BLaER1 (cell line): ENCODE measurements at regions not wholly inside any gene's neighbourhood (a gene's known extent, or its start where the extent isn't known, plus 50 kb on each side); places are given as distances from the start of the nearest gene placed in this dataset.

ENCODE experiments used
- H3K27ac ChIP-seq: shearing (Covaris generic); formaldehyde crosslinking; 2 replicates; pipeline ENCODE4 v1.8.1; 2022
- H3K27me3 ChIP-seq: shearing (Covaris generic); formaldehyde crosslinking; 2 replicates; pipeline ENCODE4 v1.8.1; 2022
- H3K36me3 ChIP-seq: shearing (Covaris generic); formaldehyde crosslinking; 2 replicates; pipeline ENCODE4 v1.8.1; 2022
- H3K4me1 ChIP-seq: shearing (Covaris generic); formaldehyde crosslinking; 2 replicates; pipeline ENCODE4 v1.8.1; 2022
- H3K4me2 ChIP-seq: shearing (Covaris generic); formaldehyde crosslinking; 2 replicates; pipeline ENCODE4 v1.8.1; 2022
- H3K4me3 ChIP-seq: shearing (Covaris generic); formaldehyde crosslinking; 2 replicates; pipeline ENCODE4 v1.8.1; 2022
- H3K9ac ChIP-seq: shearing (Covaris generic); formaldehyde crosslinking; 2 replicates; pipeline ENCODE4 v1.8.1; 2022
- H3K9me3 ChIP-seq: shearing (Covaris generic); formaldehyde crosslinking; 2 replicates; pipeline ENCODE4 v1.8.1; 2022
- H4K20me1 ChIP-seq: shearing (Covaris generic); formaldehyde crosslinking; 2 replicates; pipeline ENCODE4 v1.8.1; 2022
- Cebpa-rat ChIP-seq: shearing (Covaris generic); IDR thresholded peaks from 2 replicates; pipeline ENCODE4 v1.8.1; 2022

- H3K27me3 ChIP-seq, result no peaks in the 10 kb centered on the region
- TF ChIP-seq Cebpa-rat, result no peak
- no peak overlapping the region for H3K9ac ChIP-seq
- H3K9me3 ChIP-seq, result peaks cover 21% of the 10 kb centered on the region
- peaks cover 23% of the 10 kb centered on the region for H3K4me1 ChIP-seq
- no peak overlapping the region for H3K4me2 ChIP-seq
- H3K36me3 ChIP-seq, result no peaks in the 10 kb centered on the region
- H4K20me1 ChIP-seq, result no peaks in the 10 kb centered on the region
- no peak overlapping the region for H3K4me3 ChIP-seq
- H3K27ac ChIP-seq, result no peak overlapping the region
Observed at GRCh38 chr20:6509374-6509773, 258.1 kb upstream of the BMP2 start.

GRCh38 chr20:6506906-6507305, 260.6 kb upstream of the BMP2 start:
- no peaks in the 10 kb centered on the region for H3K36me3 ChIP-seq
- H3K27ac ChIP-seq, result no peak overlapping the region
- H3K9me3 ChIP-seq, result peaks cover 11% of the 10 kb centered on the region
- H3K4me1 ChIP-seq, result peaks cover 14% of the 10 kb centered on the region
- no peaks in the 10 kb centered on the region for H4K20me1 ChIP-seq
- H3K9ac ChIP-seq, result no peak overlapping the region
- no peak for TF ChIP-seq Cebpa-rat
- no peak overlapping the region for H3K4me3 ChIP-seq
- H3K4me2 ChIP-seq, result no peak overlapping the region
- no peaks in the 10 kb centered on the region for H3K27me3 ChIP-seq

GRCh38 chr20:6504826-6505225, 262.7 kb upstream of the BMP2 start:
- Histone ChIP-seq H3K4me1 (no peaks in the 10 kb centered on the region), H3K4me2 (no peak overlapping the region), H3K27ac (no peak overlapping the region), H3K4me3 (no peak overlapping the region), H3K9ac (no peak overlapping the region), H3K9me3 (peaks cover 9% of the 10 kb centered on the region), H3K36me3 (no peaks in the 10 kb centered on the region), H4K20me1 (no peaks in the 10 kb centered on the region), H3K27me3 (no peaks in the 10 kb centered on the region)
- TF ChIP-seq Cebpa-rat, result no peak

- Histone ChIP-seq H3K9ac (no peak overlapping the region), H4K20me1 (no peaks in the 10 kb centered on the region), H3K4me1 (no peaks in the 10 kb centered on the region), H3K4me2 (no peak overlapping the region), H3K36me3 (no peaks in the 10 kb centered on the region), H3K27ac (no peak overlapping the region), H3K4me3 (no peak overlapping the region), H3K9me3 (peaks cover 3% of the 10 kb centered on the region), H3K27me3 (no peaks in the 10 kb centered on the region)
- no peak for TF ChIP-seq Cebpa-rat
Observed at GRCh38 chr20:6504179-6504578, 263.3 kb upstream of the BMP2 start.

- Histone ChIP-seq H3K9ac (no peak overlapping the region), H3K27me3 (no peaks in the 10 kb centered on the region), H3K4me3 (no peak overlapping the region), H3K4me2 (no peak overlapping the region), H3K4me1 (no peaks in the 10 kb centered on the region), H3K36me3 (no peaks in the 10 kb centered on the region), H3K27ac (no peak overlapping the region), H4K20me1 (no peaks in the 10 kb centered on the region), H3K9me3 (no peaks in the 10 kb centered on the region)
- no peak for TF ChIP-seq Cebpa-rat
Observed at GRCh38 chr20:6502999-6503398, 264.5 kb upstream of the BMP2 start.

GRCh38 chr20:6502219-6502618, 265.3 kb upstream of the BMP2 start:
- Histone ChIP-seq H3K9me3 (no peaks in the 10 kb centered on the region), H3K4me3 (no peak overlapping the region), H3K27ac (no peak overlapping the region), H3K9ac (no peak overlapping the region), H3K4me1 (no peaks in the 10 kb centered on the region), H3K27me3 (no peaks in the 10 kb centered on the region), H4K20me1 (no peaks in the 10 kb centered on the region), H3K4me2 (no peak overlapping the region), H3K36me3 (no peaks in the 10 kb centered on the region)
- TF ChIP-seq Cebpa-rat, result no peak

- no peaks in the 10 kb centered on the region for H3K9me3 ChIP-seq
- H4K20me1 ChIP-seq, result no peaks in the 10 kb centered on the region
- H3K4me3 ChIP-seq, result no peak overlapping the region
- TF ChIP-seq Cebpa-rat, result no peak
- no peak overlapping the region for H3K4me2 ChIP-seq
- H3K36me3 ChIP-seq, result no peaks in the 10 kb centered on the region
- H3K9ac ChIP-seq, result no peak overlapping the region
- H3K4me1 ChIP-seq, result no peaks in the 10 kb centered on the region
- no peaks in the 10 kb centered on the region for H3K27me3 ChIP-seq
- H3K27ac ChIP-seq, result no peak overlapping the region
Observed at GRCh38 chr20:6501061-6501460, 266.4 kb upstream of the BMP2 start.

- no peak overlapping the region for H3K9ac ChIP-seq
- H3K27ac ChIP-seq, result no peak overlapping the region
- no peak overlapping the region for H3K4me2 ChIP-seq
- no peaks in the 10 kb centered on the region for H3K36me3 ChIP-seq
- no peak for TF ChIP-seq Cebpa-rat
- no peaks in the 10 kb centered on the region for H3K9me3 ChIP-seq
- no peaks in the 10 kb centered on the region for H3K4me1 ChIP-seq
- no peaks in the 10 kb centered on the region for H3K27me3 ChIP-seq
- no peaks in the 10 kb centered on the region for H4K20me1 ChIP-seq
- H3K4me3 ChIP-seq, result no peak overlapping the region
Observed at GRCh38 chr20:6499566-6499965, 267.9 kb upstream of the BMP2 start.

GRCh38 chr20:6496874-6497273, 270.6 kb upstream of the BMP2 start:
- Histone ChIP-seq H4K20me1 (no peaks in the 10 kb centered on the region), H3K27ac (no peak overlapping the region), H3K27me3 (no peaks in the 10 kb centered on the region), H3K9ac (no peak overlapping the region), H3K4me3 (no peak overlapping the region), H3K9me3 (no peaks in the 10 kb centered on the region), H3K36me3 (no peaks in the 10 kb centered on the region), H3K4me2 (no peak overlapping the region), H3K4me1 (no peaks in the 10 kb centered on the region)
- no peak for TF ChIP-seq Cebpa-rat

GRCh38 chr20:6495907-6496306, 271.6 kb upstream of the BMP2 start:
- H3K4me3 ChIP-seq, result no peak overlapping the region
- H3K36me3 ChIP-seq, result no peaks in the 10 kb centered on the region
- no peaks in the 10 kb centered on the region for H3K9me3 ChIP-seq
- no peaks in the 10 kb centered on the region for H3K4me1 ChIP-seq
- no peaks in the 10 kb centered on the region for H4K20me1 ChIP-seq
- no peak overlapping the region for H3K4me2 ChIP-seq
- H3K27me3 ChIP-seq, result no peaks in the 10 kb centered on the region
- H3K9ac ChIP-seq, result no peak overlapping the region
- no peak overlapping the region for H3K27ac ChIP-seq
- no peak for TF ChIP-seq Cebpa-rat

GRCh38 chr20:6492271-6493055, 275.0 kb upstream of the BMP2 start:
- no peak for TF ChIP-seq Cebpa-rat
- Histone ChIP-seq H3K9ac (no peak overlapping the region), H3K4me2 (no peak overlapping the region), H4K20me1 (no peaks in the 10 kb centered on the region), H3K27ac (no peak overlapping the region), H3K27me3 (no peaks in the 10 kb centered on the region), H3K4me3 (no peak overlapping the region), H3K36me3 (no peaks in the 10 kb centered on the region), H3K9me3 (no peaks in the 10 kb centered on the region), H3K4me1 (no peaks in the 10 kb centered on the region)
